ENCODE measurements at regions not wholly inside any gene's neighbourhood (a gene's known extent, or its start where the extent isn't known, plus 50 kb on each side); places are given as distances from the start of the nearest gene placed in this dataset.
"Not testable (repeated sequence)": the region's sequence is repeated elsewhere in the genome, so short reads cannot be mapped to it uniquely, and the experiment has no call there.

DNA sequence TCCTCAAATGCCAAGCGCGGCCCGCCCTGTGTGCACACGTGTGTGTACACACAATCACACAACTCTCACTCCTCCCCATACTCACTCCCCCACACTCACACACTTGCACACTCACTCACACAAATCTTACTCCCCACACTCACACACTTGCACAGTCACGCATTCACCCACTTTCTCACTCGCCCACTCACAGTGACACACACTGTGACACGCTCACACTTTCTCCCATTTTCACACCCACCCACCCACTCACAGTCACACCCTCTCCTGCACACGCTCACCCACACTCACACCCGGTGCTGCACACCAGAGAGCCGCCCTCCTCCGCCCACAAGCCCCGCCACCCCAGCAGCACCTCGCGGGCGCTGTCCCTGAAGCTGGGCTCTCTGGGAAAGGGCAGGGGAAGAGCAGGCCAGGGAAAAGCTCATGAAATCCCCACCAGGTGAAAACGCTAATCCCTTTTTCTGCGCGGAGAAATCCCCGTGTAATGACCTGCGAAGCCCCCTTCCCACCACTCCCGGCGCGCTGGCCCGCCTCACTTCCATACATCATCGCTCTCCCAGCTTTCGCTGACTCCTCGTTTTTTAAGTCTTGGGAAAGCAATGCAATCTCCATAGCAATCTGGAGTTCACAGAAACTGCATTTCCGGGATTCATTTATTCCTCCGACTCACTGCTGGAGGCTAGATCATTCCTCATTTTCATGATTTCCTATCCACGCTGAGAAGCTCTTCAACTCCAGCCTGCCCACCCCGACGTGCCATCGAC, 211.6 kb upstream of the LRRC61 start:
- H3K79me2 ChIP-seq (ENCODE audit: low read length); ATAC-seq; H2AFZ ChIP-seq (ENCODE audit: low read length); H3K9ac ChIP-seq (ENCODE audit: low read length); DNase-seq; H3K9me2 ChIP-seq (replicated peaks; ENCODE audit: low read length); H3K4me1 ChIP-seq (ENCODE audit: insufficient read depth, low read length); H3K36me3 ChIP-seq (ENCODE audit: low read depth, low read length); BruUV-seq (replicated peaks); POLR2A ChIA-PET (ENCODE audit: unreplicated experiment); H3F3A ChIP-seq (ENCODE audit: low read length, unreplicated experiment); intact Hi-C loops (cut with micrococcal nuclease); H3K4me3 ChIP-seq (ENCODE audit: low read length); H3K27me3 ChIP-seq (ENCODE audit: low read length); H3K9me3 ChIP-seq (ENCODE audit: low read length); H4K20me1 ChIP-seq (ENCODE audit: low read length); H3K27ac ChIP-seq (ENCODE audit: low read length); CTCF ChIA-PET; H3K4me2 ChIP-seq (ENCODE audit: low read length): not testable (repeated sequence)

DNA sequence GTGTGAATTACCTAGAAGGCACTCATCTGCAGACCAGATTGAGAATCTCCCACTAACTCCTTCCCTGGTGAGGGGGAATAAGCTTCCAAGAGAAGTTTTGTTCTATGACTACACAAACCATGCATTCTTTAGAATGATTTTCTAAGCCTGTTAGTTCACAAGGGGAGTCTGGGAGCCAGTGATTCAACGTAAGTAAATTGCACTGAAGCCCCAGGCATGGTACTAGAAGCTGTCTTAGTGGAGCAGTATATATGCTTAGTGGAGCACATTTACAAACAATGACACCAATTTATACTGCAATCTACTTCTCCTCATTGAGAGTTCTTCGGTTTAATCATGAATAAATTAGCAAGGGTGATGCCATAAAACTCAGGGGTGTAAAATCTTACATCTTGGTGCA, 209.9 kb upstream of the LRRC61 start:
- POLR2A ChIA-PET (ENCODE audit: unreplicated experiment); H3K9me3 ChIP-seq (ENCODE audit: low read length); H3K4me1 ChIP-seq (ENCODE audit: insufficient read depth, low read length); H3K9me2 ChIP-seq (replicated peaks; ENCODE audit: low read length); H4K20me1 ChIP-seq (ENCODE audit: low read length); BruUV-seq (replicated peaks); H3K27ac ChIP-seq (ENCODE audit: low read length); CTCF ChIA-PET; H3K9ac ChIP-seq (ENCODE audit: low read length); H3K79me2 ChIP-seq (ENCODE audit: low read length); H3K4me3 ChIP-seq (ENCODE audit: low read length); H3K4me2 ChIP-seq (ENCODE audit: low read length); ATAC-seq; H3K27me3 ChIP-seq (ENCODE audit: low read length); intact Hi-C loops (cut with micrococcal nuclease); DNase-seq; H3K36me3 ChIP-seq (ENCODE audit: low read depth, low read length); H3F3A ChIP-seq (ENCODE audit: low read length, unreplicated experiment); H2AFZ ChIP-seq (ENCODE audit: low read length): not testable (repeated sequence)

DNA sequence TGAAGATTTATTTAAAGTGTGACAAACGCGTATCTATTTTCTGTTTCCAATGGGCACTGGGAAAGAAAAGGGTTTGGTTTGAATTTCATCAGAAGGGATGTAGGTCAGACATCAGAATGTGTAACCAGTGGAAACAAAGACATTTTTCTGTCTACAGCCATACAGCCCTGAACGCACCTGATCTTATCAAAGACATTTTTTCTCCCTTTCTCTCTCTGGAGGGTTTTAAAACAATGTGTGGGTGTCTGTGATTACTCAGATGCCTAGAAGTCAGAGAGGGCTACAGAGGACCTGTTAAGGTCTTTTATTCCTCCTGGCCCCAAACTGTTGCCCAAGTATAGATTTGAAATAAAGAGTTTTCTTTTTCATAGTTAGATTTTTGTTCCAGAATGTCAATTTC, 208.6 kb upstream of the LRRC61 start:
- ATAC-seq; H3F3A ChIP-seq (ENCODE audit: low read length, unreplicated experiment); H2AFZ ChIP-seq (ENCODE audit: low read length); CTCF ChIA-PET; H3K4me1 ChIP-seq (ENCODE audit: insufficient read depth, low read length); H4K20me1 ChIP-seq (ENCODE audit: low read length); BruUV-seq (replicated peaks); H3K27me3 ChIP-seq (ENCODE audit: low read length); DNase-seq; H3K27ac ChIP-seq (ENCODE audit: low read length); H3K4me3 ChIP-seq (ENCODE audit: low read length); H3K79me2 ChIP-seq (ENCODE audit: low read length); intact Hi-C loops (cut with micrococcal nuclease); H3K9me2 ChIP-seq (replicated peaks; ENCODE audit: low read length); POLR2A ChIA-PET (ENCODE audit: unreplicated experiment); H3K4me2 ChIP-seq (ENCODE audit: low read length); H3K9ac ChIP-seq (ENCODE audit: low read length); H3K9me3 ChIP-seq (ENCODE audit: low read length); H3K36me3 ChIP-seq (ENCODE audit: low read depth, low read length): not testable (repeated sequence)

DNA sequence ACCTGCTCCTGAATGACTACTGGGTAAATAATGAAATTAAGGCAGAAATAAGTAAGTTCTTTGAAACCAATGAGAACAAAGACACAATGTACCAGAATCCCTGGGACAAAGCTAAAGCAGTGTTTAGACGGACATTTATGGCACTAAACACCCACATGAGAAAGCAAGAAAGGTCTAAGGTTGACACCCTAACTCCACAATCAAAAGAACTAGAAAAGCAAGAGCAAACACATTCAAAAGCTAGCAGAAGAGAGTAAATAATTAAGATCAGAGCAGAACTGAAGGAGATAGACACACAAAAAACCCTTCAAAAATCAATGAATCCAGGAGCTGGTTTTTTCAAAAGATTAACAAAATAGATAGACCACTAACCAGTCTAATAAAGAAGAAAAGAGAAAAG, 203.2 kb upstream of the LRRC61 start:
- H3K79me2 ChIP-seq (ENCODE audit: low read length); H3K4me1 ChIP-seq (ENCODE audit: insufficient read depth, low read length); H4K20me1 ChIP-seq (ENCODE audit: low read length); H3K4me3 ChIP-seq (ENCODE audit: low read length); H2AFZ ChIP-seq (ENCODE audit: low read length); BruUV-seq (replicated peaks); ATAC-seq; H3F3A ChIP-seq (ENCODE audit: low read length, unreplicated experiment); H3K9ac ChIP-seq (ENCODE audit: low read length); CTCF ChIA-PET; DNase-seq; H3K36me3 ChIP-seq (ENCODE audit: low read depth, low read length); H3K27me3 ChIP-seq (ENCODE audit: low read length); H3K9me2 ChIP-seq (replicated peaks; ENCODE audit: low read length); H3K27ac ChIP-seq (ENCODE audit: low read length); H3K9me3 ChIP-seq (ENCODE audit: low read length); H3K4me2 ChIP-seq (ENCODE audit: low read length); POLR2A ChIA-PET (ENCODE audit: unreplicated experiment); intact Hi-C loops (cut with micrococcal nuclease): not testable (repeated sequence)

DNA sequence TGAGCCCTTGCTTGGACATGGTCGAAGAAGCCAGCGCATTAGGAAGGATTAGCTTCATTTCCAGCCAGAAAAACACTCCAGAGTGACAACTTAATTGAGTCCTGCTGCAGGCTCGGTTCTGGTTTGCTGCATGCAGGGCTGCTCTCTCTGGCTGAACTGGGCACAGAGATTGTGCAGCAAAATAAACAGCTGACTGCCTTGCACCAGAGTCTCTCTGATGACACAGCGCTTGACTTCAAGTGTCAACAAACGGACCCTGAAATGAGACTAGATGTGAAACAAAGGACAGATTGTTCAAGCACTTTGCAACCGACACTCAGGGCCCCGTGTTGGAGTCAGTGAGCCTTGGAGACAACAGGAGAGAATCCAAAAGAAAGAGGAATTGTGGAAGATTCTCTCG, 197.3 kb upstream of the LRRC61 start:
- H3K9me2 ChIP-seq (replicated peaks; ENCODE audit: low read length); H3K9me3 ChIP-seq (ENCODE audit: low read length); H4K20me1 ChIP-seq (ENCODE audit: low read length); CTCF ChIA-PET; H3K9ac ChIP-seq (ENCODE audit: low read length); H3K4me3 ChIP-seq (ENCODE audit: low read length); ATAC-seq; intact Hi-C loops (cut with micrococcal nuclease); POLR2A ChIA-PET (ENCODE audit: unreplicated experiment); H3F3A ChIP-seq (ENCODE audit: low read length, unreplicated experiment); H3K4me1 ChIP-seq (ENCODE audit: insufficient read depth, low read length); H3K36me3 ChIP-seq (ENCODE audit: low read depth, low read length); H3K27ac ChIP-seq (ENCODE audit: low read length); H3K79me2 ChIP-seq (ENCODE audit: low read length); H2AFZ ChIP-seq (ENCODE audit: low read length); BruUV-seq (replicated peaks); H3K4me2 ChIP-seq (ENCODE audit: low read length); DNase-seq: not testable (repeated sequence)
- peaks cover 22% of the 10 kb centered on the region for H3K27me3 ChIP-seq (ENCODE audit: low read length)

DNA sequence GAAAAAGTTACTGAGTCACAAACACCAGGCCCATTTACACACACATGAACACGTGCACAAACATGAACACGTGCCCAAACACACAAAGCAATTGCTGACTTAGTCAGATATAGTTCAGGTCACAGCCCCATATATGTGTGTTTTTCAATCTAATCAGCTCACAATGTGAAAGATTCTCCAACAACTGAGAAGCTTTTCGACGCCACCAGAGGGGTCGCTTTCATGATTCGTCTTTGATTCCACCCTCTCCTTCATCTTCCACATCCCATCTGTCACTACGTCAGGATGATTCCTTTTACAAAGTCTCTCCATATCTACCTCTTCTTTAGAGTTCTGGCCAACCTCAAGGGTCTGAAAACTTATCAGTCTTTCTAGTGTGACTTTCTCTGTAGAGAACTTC, 188.7 kb upstream of the LRRC61 start:
- H3K9ac ChIP-seq (ENCODE audit: low read length); DNase-seq; H3K9me2 ChIP-seq (replicated peaks; ENCODE audit: low read length); CTCF ChIA-PET; H3F3A ChIP-seq (ENCODE audit: low read length, unreplicated experiment); H3K79me2 ChIP-seq (ENCODE audit: low read length); POLR2A ChIA-PET (ENCODE audit: unreplicated experiment); intact Hi-C loops (cut with micrococcal nuclease); H3K4me1 ChIP-seq (ENCODE audit: insufficient read depth, low read length); H3K4me2 ChIP-seq (ENCODE audit: low read length); H3K4me3 ChIP-seq (ENCODE audit: low read length); ATAC-seq; H3K9me3 ChIP-seq (ENCODE audit: low read length); H3K27ac ChIP-seq (ENCODE audit: low read length); H3K27me3 ChIP-seq (ENCODE audit: low read length); H2AFZ ChIP-seq (ENCODE audit: low read length); H3K36me3 ChIP-seq (ENCODE audit: low read depth, low read length); H4K20me1 ChIP-seq (ENCODE audit: low read length); BruUV-seq (replicated peaks): not testable (repeated sequence)

DNA sequence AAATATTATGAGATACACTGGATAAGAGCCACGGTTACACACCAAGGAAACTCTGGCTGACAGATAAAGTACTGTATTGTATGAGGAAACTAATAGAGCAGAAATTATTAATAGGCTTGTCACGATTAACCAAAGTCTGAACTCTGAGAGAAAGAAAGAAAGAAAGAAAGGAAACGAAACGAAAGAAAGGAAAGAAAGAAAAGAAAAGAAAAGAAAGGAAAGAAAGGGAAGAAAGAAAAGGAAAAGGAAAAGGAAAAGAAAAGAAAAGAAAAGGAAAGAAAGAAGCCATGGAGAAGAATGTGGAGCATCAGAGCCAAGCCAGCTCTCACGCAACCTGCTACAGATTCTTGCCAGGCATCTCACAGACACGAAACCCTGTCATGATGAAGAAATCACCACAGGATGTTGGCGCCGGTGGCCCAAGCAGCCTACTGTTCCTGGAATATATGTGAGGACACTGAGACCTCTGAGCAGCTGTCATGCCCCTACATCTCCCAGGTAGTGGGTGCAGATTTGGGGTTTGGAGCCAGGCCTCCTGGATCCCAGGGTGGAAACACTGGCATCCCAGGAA, 187.4 kb upstream of the LRRC61 start:
- H3F3A ChIP-seq (ENCODE audit: low read length, unreplicated experiment); ATAC-seq; H3K79me2 ChIP-seq (ENCODE audit: low read length); H3K9ac ChIP-seq (ENCODE audit: low read length); H3K36me3 ChIP-seq (ENCODE audit: low read depth, low read length); H3K27me3 ChIP-seq (ENCODE audit: low read length); H3K27ac ChIP-seq (ENCODE audit: low read length); H3K9me3 ChIP-seq (ENCODE audit: low read length); CTCF ChIA-PET; H3K4me3 ChIP-seq (ENCODE audit: low read length); H3K4me2 ChIP-seq (ENCODE audit: low read length); DNase-seq; BruUV-seq (replicated peaks); H2AFZ ChIP-seq (ENCODE audit: low read length); H3K4me1 ChIP-seq (ENCODE audit: insufficient read depth, low read length); POLR2A ChIA-PET (ENCODE audit: unreplicated experiment); intact Hi-C loops (cut with micrococcal nuclease); H3K9me2 ChIP-seq (replicated peaks; ENCODE audit: low read length); H4K20me1 ChIP-seq (ENCODE audit: low read length): not testable (repeated sequence)

Data from PC-3 (cell line).